B cell (primary cell): ENCODE measurements at regions not wholly inside any gene's neighbourhood (a gene's known extent, or its start where the extent isn't known, plus 50 kb on each side); places are given as distances from the start of the nearest gene placed in this dataset.

Experiments used
- EZH2 ChIP-seq: IDR thresholded peaks from 2 replicates; pipeline ENCODE4 v1.6.1; 2012; ENCODE audit warnings: borderline replicate concordance, low read depth, mild to moderate bottlenecking, moderate library complexity, low read length; ENCODE audit not compliant: insufficient read depth, poor library complexity, severe bottlenecking
- TF ChIP-seq, protein P1 (sequence below): fragments of 200-600 bp; IDR thresholded peaks from one replicate; pipeline ENCODE4 v1.8.0; 2022; ENCODE audit warnings: antibody characterized with exemption, mild to moderate bottlenecking

DNA sequence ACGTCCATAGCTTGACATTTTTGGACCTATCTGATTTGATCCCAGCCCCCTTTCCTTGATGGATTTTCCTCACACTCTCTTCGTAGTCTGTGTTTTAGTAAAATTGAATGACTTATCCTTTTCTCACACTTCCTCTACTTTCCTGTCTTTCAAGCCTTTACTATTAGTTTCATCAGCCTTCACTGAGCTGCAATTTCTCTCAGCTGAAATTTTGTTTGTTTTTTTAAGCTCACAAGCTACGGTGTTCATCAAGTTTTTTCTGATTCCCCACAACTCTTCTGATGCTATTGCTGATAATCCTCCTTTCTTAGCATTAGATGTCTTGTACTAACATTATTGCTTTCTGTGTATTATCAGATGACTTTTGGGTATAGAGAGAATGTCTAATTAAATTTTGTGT is 263.7 kb downstream of the TBX18 start:
- TF ChIP-seq, protein P1, sequence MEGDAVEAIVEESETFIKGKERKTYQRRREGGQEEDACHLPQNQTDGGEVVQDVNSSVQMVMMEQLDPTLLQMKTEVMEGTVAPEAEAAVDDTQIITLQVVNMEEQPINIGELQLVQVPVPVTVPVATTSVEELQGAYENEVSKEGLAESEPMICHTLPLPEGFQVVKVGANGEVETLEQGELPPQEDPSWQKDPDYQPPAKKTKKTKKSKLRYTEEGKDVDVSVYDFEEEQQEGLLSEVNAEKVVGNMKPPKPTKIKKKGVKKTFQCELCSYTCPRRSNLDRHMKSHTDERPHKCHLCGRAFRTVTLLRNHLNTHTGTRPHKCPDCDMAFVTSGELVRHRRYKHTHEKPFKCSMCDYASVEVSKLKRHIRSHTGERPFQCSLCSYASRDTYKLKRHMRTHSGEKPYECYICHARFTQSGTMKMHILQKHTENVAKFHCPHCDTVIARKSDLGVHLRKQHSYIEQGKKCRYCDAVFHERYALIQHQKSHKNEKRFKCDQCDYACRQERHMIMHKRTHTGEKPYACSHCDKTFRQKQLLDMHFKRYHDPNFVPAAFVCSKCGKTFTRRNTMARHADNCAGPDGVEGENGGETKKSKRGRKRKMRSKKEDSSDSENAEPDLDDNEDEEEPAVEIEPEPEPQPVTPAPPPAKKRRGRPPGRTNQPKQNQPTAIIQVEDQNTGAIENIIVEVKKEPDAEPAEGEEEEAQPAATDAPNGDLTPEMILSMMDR, result no peak
- TF ChIP-seq EZH2, result no peak
